Testis (tissue), 2 donors: ENCODE measurements at regions not wholly inside any gene's neighbourhood (a gene's known extent, or its start where the extent isn't known, plus 50 kb on each side); places are given as distances from the start of the nearest gene placed in this dataset.

ENCODE experiments used
- DNase-seq: peaks from one replicate; pipeline ENCODE4 v3.0.0-alpha.2; 2019
- H3K27ac ChIP-seq, 2 donors: fragments of 200-600 bp; sonication (generic); one replicate each; pipeline ENCODE4 v1.5.1; 2019
- H3K27me3 ChIP-seq: fragments of 200-600 bp; sonication (generic); one replicate; pipeline ENCODE4 v1.5.1; 2019
- H3K36me3 ChIP-seq: fragments of 200-600 bp; sonication (generic); one replicate; pipeline ENCODE4 v1.5.1; 2017; ENCODE audit warnings: low read depth; ENCODE audit errors: missing control alignments
- H3K4me1 ChIP-seq: fragments of 200-600 bp; sonication (generic); one replicate; pipeline ENCODE4 v1.5.1; 2019
- H3K4me3 ChIP-seq, 2 donors: fragments of 200-600 bp; sonication (generic); one replicate each; pipeline ENCODE4 v1.5.1; 2017 to 2019
- H3K9me3 ChIP-seq: fragments of 200-600 bp; sonication (generic); one replicate; pipeline ENCODE4 v1.5.1; 2017
- POLR2A ChIP-seq: fragments of 450-650 bp; IDR thresholded peaks from one replicate; pipeline ENCODE4 v1.6.1; 2017; ENCODE audit warnings: antibody characterized with exemption, mild to moderate bottlenecking, moderate library complexity
- WGBS, 2 donors: methylation state at CpG; one replicate each; pipeline ENCODE4 v1.1.5; 2018; 5-methylcytosine and 5-hydroxymethylcytosine counted together
- intact Hi-C: fragments of 100-400 bp; cut with DNase I; formaldehyde crosslinking; loops from one replicate; pipeline ENCODE4 v1.15.1; 2023; ENCODE audit warnings: low total_unique reads
- TF ChIP-seq, protein P1 (sequence below), 3 experiments: fragments of 450-650 bp in 2 of 3; fragments of 200-600 bp in 1 of 3; sonication (generic) in 1 of 3; IDR thresholded peaks; one replicate each; pipeline ENCODE4 v1.5.1; 2016 to 2019; ENCODE audit warnings: antibody characterized with exemption in 3 of 3, mild to moderate bottlenecking in 2 of 3, moderate library complexity in 1 of 3

DNA sequence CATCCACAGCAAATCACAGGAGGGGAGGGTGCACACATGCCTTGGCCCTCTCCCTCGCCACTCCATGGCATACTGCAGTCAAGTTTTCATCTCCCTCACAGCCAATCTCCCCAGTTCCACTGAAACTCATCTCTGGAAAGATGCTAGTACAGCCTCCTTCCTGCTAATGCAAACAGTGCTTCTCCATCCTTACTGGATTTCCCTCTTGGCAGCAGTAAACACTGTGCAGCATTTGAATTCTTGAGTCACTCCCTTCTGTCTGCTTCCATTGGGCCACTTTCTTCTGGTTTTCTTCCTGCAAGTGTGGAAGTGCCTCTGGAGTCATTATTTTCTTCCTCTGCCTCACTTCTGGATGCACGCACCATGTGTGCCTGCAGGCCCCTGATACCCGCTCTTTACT lies 460.3 kb downstream of the QKI start:
- 91 to 95% methylated on average over 3 of the region's 3 CpGs for WGBS, 2 donors
- intact Hi-C loops, result no loop called here

DNA sequence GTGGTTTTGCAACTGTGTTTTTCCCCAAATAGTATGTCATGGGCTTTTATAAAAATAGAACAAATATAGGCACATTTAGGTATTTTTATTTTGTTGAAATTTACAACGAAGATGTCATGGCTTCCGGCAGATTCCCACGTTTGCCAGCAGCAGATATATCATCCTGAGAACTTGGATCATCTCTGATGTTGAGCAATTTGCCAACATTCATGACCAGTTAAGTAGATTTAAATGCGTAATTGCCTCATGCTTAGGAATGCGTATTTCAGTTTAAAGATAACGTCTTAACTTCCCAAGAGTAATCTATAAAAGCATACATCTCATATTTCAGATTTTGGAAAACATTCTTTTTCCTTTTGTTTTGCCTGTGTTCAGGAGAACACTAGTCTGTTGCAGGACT lies 457.8 kb downstream of the QKI start:
- Histone ChIP-seq H3K4me1 (no peaks in the 10 kb centered on the region), H3K27ac (no peak overlapping the region), H3K4me3 (no peak overlapping the region), H3K36me3 (no peaks in the 10 kb centered on the region), H3K9me3 (no peaks in the 10 kb centered on the region), H3K27me3 (no peaks in the 10 kb centered on the region)
- no peak for DNase-seq
- WGBS, 2 donors, result 66 to 69% methylated on average over 6 of the region's 6 CpGs
- intact Hi-C loops, result no loop called here
- TF ChIP-seq POLR2A, result no peak
- TF ChIP-seq, protein P1, sequence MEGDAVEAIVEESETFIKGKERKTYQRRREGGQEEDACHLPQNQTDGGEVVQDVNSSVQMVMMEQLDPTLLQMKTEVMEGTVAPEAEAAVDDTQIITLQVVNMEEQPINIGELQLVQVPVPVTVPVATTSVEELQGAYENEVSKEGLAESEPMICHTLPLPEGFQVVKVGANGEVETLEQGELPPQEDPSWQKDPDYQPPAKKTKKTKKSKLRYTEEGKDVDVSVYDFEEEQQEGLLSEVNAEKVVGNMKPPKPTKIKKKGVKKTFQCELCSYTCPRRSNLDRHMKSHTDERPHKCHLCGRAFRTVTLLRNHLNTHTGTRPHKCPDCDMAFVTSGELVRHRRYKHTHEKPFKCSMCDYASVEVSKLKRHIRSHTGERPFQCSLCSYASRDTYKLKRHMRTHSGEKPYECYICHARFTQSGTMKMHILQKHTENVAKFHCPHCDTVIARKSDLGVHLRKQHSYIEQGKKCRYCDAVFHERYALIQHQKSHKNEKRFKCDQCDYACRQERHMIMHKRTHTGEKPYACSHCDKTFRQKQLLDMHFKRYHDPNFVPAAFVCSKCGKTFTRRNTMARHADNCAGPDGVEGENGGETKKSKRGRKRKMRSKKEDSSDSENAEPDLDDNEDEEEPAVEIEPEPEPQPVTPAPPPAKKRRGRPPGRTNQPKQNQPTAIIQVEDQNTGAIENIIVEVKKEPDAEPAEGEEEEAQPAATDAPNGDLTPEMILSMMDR (IDR thresholded peaks at IDR 0.05), result no peak

More for the DNA sequence above, 460.3 kb downstream of the QKI start:
- DNase-seq, result no peak
- H3K36me3 ChIP-seq, result no peaks in the 10 kb centered on the region
- H3K27me3 ChIP-seq, result no peaks in the 10 kb centered on the region
- H3K4me1 ChIP-seq, result no peaks in the 10 kb centered on the region
- H3K4me3 ChIP-seq, result no peak overlapping the region
- no peak overlapping the region for H3K27ac ChIP-seq
- no peaks in the 10 kb centered on the region for H3K9me3 ChIP-seq
- no peak for TF ChIP-seq POLR2A
- TF ChIP-seq, protein P1 (IDR thresholded peaks at IDR 0.05), result no peak

DNA sequence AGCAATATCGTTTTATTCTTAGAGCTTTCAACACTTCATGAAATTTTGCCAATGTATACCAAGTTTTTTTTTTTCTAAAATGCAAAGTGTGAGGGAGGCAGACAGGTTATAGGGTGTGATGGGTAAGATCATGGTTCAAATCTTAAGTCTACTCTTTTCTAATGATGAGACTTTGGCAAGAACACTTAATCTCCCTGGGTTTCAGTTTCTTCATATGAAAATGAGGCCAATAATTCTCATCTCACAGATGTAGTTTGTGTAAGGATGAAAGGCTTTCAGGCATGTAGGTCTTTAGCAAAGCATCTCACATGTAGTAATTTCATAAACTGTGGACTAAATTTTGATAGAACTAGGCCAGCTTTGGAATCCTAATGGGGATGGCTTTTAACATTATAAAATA lies 457.1 kb downstream of the QKI start:
- DNase-seq, result no peak
- H3K27ac ChIP-seq, result no peak overlapping the region
- no peaks in the 10 kb centered on the region for H3K9me3 ChIP-seq
- 66 to 95% methylated on average over 1 of the region's 1 CpG for WGBS, 2 donors
- intact Hi-C loops, result no loop called here
- no peak overlapping the region for H3K4me3 ChIP-seq
- no peaks in the 10 kb centered on the region for H3K27me3 ChIP-seq
- H3K36me3 ChIP-seq, result no peaks in the 10 kb centered on the region
- TF ChIP-seq POLR2A, result no peak
- TF ChIP-seq, protein P1 (IDR thresholded peaks at IDR 0.05), result no peak
- no peaks in the 10 kb centered on the region for H3K4me1 ChIP-seq

DNA sequence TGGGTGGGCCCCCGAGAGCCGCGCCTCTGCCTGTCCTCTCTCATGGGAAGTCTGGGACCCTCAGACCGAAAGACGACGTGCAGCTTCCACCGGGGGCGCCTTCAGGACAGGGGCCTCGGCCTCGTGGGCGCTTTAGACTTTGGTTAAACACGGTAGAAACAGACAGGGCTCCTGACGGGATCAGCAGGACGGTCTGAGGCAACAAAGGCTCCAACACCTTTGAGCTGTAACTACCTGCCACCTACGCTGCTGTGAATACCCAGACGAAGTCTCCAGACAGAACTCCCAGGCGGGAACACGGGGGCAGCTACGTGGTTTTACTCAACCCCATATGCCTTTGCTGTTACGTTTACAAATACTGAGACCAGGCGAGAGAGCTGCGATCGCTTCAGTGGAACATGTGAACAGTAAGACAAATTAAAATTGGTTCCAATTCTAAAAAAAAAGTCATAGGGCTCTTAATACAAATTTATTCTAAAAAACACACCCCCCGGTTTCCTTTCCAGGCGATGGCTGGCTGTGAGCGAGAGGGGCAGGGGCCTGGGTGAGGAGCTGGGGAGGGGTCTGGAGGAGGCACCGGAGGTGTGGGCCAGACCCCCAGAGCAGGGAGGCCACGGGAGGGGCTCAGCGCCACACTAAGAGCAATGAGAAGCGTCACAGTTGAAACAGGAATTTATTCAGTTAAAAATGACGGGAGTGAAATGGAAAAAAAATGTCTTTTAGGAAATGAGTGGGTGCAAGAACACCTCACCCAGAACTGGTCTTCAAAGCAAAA lies 453.2 kb downstream of the QKI start:
- Histone ChIP-seq H3K9me3 (no peaks in the 10 kb centered on the region), H3K27me3 (no peaks in the 10 kb centered on the region), H3K27ac (no peak overlapping the region), H3K4me3 (peak overlapping the region in 1 of 2 donors; percentile 0), H3K36me3 (no peaks in the 10 kb centered on the region), H3K4me1 (no peaks in the 10 kb centered on the region)
- TF ChIP-seq POLR2A, result no peak
- TF ChIP-seq, protein P1 (IDR thresholded peaks at IDR 0.05), result no peak
- peak; percentile 19 for DNase-seq
- 60 to 77% methylated on average over 30 to 31 of the region's 31 CpGs for WGBS, 2 donors
- intact Hi-C loops, result no loop called here

DNA sequence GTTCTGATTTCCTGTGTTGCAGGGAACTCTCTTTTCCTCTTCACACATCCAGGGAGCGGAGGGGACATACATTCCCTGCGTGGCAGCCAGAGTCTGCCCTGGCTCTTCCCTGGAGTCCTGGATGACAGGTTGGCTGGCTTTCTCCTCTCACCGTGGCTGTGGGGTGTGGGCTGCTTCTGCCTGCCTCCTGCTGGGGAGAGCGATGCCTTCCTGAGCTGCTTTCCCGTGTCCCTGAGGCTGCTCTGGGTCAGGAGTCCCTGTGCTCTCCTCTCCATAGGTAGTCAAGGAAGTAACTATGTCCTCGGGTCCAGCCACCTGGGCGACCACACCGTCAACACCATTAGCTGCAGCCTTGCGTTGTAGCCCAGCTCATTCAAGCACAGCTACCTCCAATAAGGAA lies 451.7 kb downstream of the QKI start:
- TF ChIP-seq, protein P1 (IDR thresholded peaks at IDR 0.05), result no peak
- TF ChIP-seq POLR2A, result no peak

More for the DNA sequence above, 451.7 kb downstream of the QKI start:
- intact Hi-C loops, result no loop called here
- no peaks in the 10 kb centered on the region for H3K9me3 ChIP-seq
- no peak for DNase-seq
- no peaks in the 10 kb centered on the region for H3K36me3 ChIP-seq
- no peaks in the 10 kb centered on the region for H3K27me3 ChIP-seq
- H3K27ac ChIP-seq, result no peak overlapping the region
- WGBS, 2 donors, result 62 to 92% methylated on average over 2 to 9 of the region's 9 CpGs
- no peak overlapping the region for H3K4me3 ChIP-seq
- H3K4me1 ChIP-seq, result no peaks in the 10 kb centered on the region
